DMS153 (cell line): ENCODE measurements at regions not wholly inside any gene's neighbourhood (a gene's known extent, or its start where the extent isn't known, plus 50 kb on each side); places are given as distances from the start of the nearest gene placed in this dataset.
"Not testable (repeated sequence)": the region's sequence is repeated elsewhere in the genome, so short reads cannot be mapped to it uniquely, and the experiment has no call there.

Experiments
- DNase-seq: peaks from one replicate; lab custom pipeline; 2025; lab: John Stamatoyannopoulos, UW

DNA sequence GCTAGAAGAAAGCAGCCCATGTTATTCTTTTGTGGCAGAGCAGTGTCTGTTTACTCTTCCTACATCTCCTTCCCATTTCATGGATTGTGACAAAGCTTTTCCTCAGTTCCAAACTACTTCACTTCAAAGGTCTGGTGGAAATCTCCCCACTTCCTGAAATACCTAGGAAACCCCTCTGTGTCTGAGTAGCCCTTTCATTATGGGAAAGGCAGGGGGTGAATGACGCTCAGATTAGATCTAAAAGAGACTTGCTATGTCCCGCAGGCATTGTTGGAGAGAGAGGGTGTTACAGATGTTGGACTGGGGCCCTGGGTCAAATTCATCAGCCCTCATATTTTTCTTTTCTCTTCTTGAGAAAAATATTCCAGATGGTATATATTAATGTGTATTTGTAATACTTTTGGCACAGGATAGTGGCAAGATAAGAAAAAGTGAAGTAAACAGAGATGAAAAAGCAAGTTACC, 675.0 kb downstream of the IRS1 start:
- no peak for DNase-seq

- no peak for DNase-seq
These were observed 676.3 kb downstream of the IRS1 start for GRCh38 chr2:226123300-226123699.

DNA sequence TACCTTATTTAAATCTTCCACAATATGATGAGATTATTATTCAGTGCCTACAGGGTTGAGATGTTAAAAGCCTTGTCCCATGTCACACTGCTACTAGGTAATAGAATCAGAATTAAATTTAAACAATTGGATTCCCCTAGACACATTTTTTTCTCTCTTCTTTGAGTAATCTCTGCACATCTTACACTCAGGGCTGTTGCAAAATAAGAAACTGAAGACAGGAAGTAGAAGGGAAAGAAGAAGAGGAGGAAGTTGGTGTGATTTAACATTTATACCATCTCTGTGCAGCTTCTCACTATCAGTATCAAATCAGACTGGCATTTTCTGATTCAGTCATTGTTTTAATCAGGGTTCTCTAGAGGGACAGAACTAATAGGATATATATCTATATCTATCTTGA, 677.6 kb downstream of the IRS1 start:
- DNase-seq = no peak

GRCh38 chr2:226121046-226121738, 678.4 kb downstream of the IRS1 start:
- no peak for DNase-seq

- DNase-seq = no peak
These were observed 680.9 kb downstream of the IRS1 start for GRCh38 chr2:226118471-226119429.

DNA sequence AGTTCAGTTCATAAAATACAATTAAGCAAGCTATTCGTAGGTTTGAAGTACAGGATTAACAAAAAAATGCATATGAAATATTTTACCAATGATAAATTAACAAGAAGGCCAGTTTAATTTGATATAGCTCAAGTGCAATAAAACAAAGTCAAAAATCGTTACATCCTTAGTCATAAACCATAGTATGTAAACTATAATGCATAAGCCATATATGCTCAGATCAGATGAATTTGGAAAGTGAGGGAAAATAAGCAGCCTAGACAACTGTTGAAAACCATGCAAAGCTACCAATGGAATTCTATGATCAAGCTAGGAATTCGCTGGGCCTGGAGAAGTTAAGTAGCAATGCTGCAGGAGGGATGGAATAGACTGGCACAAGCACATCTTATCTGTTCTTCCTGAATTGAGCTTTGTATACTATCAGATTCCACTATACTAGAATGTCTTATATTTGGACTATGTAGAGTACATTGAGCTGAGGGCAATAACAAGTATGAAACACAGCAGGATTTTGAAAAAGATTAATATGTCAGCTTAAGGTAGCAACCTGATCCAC, 682.0 kb downstream of the IRS1 start:
- no peak for DNase-seq

GRCh38 chr2:226116346-226116745, 683.3 kb downstream of the IRS1 start:
- no peak for DNase-seq

- no peak for DNase-seq
These were observed 683.8 kb downstream of the IRS1 start for GRCh38 chr2:226115832-226116200.

DNA sequence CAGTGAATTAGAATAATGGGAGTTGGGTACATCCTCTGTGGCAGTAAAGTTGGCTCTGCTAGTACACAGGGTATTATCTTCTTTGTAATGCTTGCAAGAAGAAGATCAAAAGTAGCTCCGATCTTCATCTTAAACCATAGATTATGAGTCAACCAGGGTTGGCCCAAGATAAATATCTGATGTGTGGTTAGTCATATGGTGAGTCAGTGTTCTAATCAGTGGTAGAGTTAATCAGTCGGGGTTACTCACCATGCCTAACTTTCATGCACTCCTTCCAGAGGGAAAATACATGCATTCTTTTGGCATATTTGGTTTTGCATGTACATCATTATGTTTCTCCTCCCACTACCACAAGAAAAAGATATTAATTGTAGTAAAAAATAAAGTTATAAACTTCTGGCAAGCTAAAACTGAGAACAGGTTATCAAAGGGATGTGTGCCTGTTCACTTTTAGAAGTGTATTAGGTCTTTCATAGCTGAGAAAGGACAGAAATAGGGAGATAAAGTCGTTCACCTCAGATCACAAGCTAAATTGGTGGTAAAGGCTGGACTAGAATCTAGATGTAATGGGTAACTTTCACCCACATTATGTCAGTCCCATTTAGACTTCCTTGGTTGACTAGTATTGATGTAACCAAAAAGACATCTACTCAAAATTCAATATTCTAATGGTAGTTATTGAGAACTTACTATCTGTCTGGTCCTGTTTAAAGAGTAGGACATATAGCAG, 684.4 kb downstream of the IRS1 start:
- no peak for DNase-seq

- no peak for DNase-seq
These were observed 685.2 kb downstream of the IRS1 start for GRCh38 chr2:226114436-226114835.

DNA sequence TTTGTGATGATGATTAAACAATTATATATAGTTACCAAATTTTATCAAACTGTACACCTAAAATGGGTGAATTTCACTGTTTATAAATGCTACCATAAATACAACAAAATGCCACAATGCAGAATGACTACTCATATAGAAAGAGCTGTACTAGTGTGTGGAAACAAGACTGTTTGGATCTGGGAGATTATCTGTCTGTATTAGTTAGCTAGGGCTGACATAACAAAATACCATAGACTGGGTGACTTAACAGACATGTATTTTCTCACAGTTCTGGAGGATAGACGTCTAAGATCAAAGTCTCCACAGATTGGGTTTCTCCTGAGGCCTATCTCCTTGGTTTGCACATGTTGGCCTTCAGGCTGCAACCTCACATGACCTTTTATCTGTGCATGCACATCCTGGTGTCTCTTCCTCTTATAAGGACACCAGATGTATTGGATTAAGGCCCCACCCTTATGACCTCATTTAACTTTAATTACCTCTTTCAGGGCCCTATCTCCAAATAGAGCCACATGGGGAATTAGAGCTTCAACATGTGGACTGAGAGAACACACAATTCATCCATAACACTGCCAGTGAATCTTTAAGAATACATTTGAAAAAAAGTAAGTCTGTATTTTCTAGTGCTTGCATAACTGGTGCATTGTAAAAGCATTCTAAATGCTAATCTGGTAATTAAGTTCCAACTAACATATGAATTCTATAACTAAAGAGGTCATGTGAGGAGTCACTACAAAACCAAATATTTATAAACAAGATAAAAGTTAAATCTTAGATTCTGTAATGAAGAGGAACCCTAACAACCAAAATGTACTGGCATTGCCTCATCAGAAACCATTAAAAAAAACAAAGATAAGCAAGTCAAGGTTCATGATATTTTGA, 699.6 kb downstream of the NYAP2 start:
- DNase-seq = no peak

DNA sequence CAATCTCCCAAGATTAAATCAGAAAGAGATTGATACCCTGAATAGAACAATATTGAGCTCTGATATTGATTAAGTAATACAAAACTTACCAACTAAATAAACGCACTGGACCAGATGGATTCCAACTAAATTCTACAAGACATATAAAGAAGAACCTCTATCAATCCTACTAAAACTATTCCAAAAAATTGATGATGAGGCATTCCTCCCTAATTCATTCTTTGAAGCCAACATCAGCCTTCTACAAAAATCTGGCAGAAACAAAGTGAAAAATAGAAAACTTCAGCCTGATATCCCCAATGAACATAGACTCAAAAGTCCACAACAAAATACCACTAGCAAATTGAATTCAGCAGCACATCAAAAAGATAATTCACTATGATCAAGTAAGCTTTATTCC, 695.5 kb downstream of the NYAP2 start:
- no peak for DNase-seq

GRCh38 chr2:226093364-226093763, 693.9 kb downstream of the NYAP2 start:
- no peak for DNase-seq

DNA sequence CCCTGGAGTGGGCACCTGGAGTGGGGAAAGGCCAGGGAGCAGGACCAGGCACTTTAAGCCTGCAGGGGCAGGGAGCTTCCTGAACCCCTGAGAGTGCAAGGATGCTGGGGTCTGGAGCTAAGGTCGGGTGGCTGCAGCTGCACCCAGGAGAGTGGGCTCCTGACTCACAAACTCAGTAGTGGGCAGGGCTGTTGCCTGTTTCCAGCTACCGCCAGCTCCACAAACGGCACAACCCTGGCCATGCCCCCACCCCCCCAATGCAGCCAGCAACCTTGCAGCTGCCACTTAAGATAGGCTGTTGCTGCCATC, 688.8 kb downstream of the NYAP2 start:
- DNase-seq = no peak

- no peak for DNase-seq
These were observed 688.2 kb downstream of the NYAP2 start for GRCh38 chr2:226087505-226088365.

- DNase-seq = no peak
These were observed 687.5 kb downstream of the NYAP2 start for GRCh38 chr2:226087051-226087450.

GRCh38 chr2:226086190-226086589, 686.7 kb downstream of the NYAP2 start:
- DNase-seq = no peak

DNA sequence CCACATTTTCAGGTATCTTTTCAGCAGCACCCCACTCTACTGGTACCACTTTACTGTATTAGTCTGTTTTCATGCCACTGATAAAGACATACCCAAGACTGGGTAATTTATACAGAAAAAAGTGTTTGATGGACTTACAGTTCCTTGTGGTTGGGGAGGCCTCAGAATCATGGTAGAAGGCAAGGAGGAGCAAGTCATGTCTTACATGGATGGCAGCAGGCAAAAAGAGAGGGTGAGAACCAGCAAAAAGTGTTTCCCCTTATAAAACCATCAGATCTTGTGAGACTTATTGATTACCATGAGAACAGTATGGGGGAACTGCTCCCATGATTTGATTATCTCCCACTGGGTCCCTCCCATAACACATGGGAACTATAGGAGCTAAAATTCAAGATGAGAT, 685.9 kb downstream of the NYAP2 start:
- not testable (repeated sequence) for DNase-seq

GRCh38 chr2:226080334-226080733, 680.8 kb downstream of the NYAP2 start:
- DNase-seq = no peak

DNA sequence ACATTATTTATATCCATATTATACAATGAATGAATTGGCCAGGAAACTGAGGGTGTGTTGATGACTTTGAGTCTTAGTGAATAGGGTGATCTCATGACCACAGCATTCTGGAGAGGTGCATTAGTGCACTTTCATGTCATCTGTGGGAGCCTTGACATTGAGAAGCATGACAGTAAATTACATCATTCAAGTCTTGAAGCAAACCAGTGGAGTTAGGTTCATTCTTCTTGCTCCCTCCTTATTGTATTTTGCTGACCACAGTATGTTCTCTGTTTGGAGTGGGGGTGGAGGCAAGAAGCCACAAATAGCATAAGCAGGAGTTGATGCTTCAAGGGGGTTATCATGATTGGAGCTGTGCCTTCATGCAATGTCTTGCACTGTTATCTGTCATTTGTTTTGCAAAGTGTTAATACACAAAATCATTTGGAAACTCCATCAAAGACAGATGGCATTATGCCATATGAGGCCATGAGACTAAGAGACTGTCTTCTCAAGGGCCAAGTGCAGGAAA, 680.2 kb downstream of the NYAP2 start:
- no peak for DNase-seq
